Stimulated activated CD8-positive, alpha-beta memory T cell treated with anti-CD3 and anti-CD28 coated beads, Interleukin-7, amount 100 ng/mL, for 4 hours (primary cell): ENCODE measurements at regions not wholly inside any gene's neighbourhood (a gene's known extent, or its start where the extent isn't known, plus 50 kb on each side); places are given as distances from the start of the nearest gene placed in this dataset.

Experiments
- DNase-seq, 2 donors: peaks; one replicate each; pipeline ENCODE4 v3.0.0-alpha.2; 2020; ENCODE audit warnings: low read depth in 2 of 2

GRCh38 chr3:67710396-67710795 is 56.0 kb upstream of the SUCLG2 start:
- DNase-seq = no peak

GRCh38 chr3:67706934-67707333 is 52.5 kb upstream of the SUCLG2 start:
- DNase-seq = no peak

GRCh38 chr3:67704322-67704721 is 49.9 kb upstream of the SUCLG2 start:
- no peak for DNase-seq
